Neural cell (in vitro differentiated cells): ENCODE measurements at regions not wholly inside any gene's neighbourhood (a gene's known extent, or its start where the extent isn't known, plus 50 kb on each side); places are given as distances from the start of the nearest gene placed in this dataset.

Experiments used
- H2AFZ ChIP-seq: fragments of 200-600, 300-800 bp; sonication (generic), shearing (Covaris generic); 2 replicates; pipeline ENCODE4 v1.6.0; 2014; ENCODE audit warnings: low read depth, mild to moderate bottlenecking, antibody characterized with exemption, low read length, moderate library complexity
- H3F3A ChIP-seq: fragments of 200-600 bp; shearing (Covaris generic); 2 replicates; pipeline ENCODE4 v1.6.1; 2016; ENCODE audit warnings: mild to moderate bottlenecking, moderate library complexity, mixed read lengths, antibody characterized with exemption, low read length; ENCODE audit not compliant: insufficient read depth, poor library complexity, severe bottlenecking
- H3K27ac ChIP-seq: fragments of 200-600, 300-800 bp; sonication (generic), shearing (Covaris generic); 2 replicates; pipeline ENCODE4 v1.5.1; 2014; ENCODE audit warnings: mild to moderate bottlenecking, low read length, moderate library complexity
- H3K27me3 ChIP-seq: fragments of 300-800, 200-600 bp; sonication (generic), shearing (Covaris generic); 2 replicates; pipeline ENCODE4 v1.6.0; 2014; ENCODE audit warnings: mild to moderate bottlenecking, low read depth, low read length, moderate library complexity; ENCODE audit not compliant: insufficient read depth
- H3K36me3 ChIP-seq: fragments of 300-800, 200-600 bp; sonication (generic), shearing (Covaris generic); 2 replicates; pipeline ENCODE4 v1.5.1; 2014; ENCODE audit warnings: mild to moderate bottlenecking, antibody characterized with exemption, low read length, moderate library complexity; ENCODE audit not compliant: insufficient read depth
- H3K4me2 ChIP-seq: fragments of 300-800, 200-600 bp; sonication (generic), shearing (Covaris generic); 2 replicates; pipeline ENCODE4 v1.6.0; 2014; ENCODE audit warnings: mild to moderate bottlenecking, low read length
- H3K4me3 ChIP-seq: fragments of 300-800, 200-600 bp; sonication (generic), shearing (Covaris generic); 2 replicates; pipeline ENCODE4 v1.5.1; 2014; ENCODE audit warnings: mild to moderate bottlenecking, low read length, moderate library complexity
- H3K79me2 ChIP-seq: fragments of 200-600 bp; shearing (Covaris generic); replicated peaks from 2 replicates; pipeline ENCODE4 v1.6.0; 2014; ENCODE audit warnings: mild to moderate bottlenecking, low read length, moderate library complexity; ENCODE audit not compliant: insufficient read depth
- H3K9ac ChIP-seq: fragments of 300-800, 200-600 bp; sonication (generic), shearing (Covaris generic); 2 replicates; pipeline ENCODE4 v1.6.1; 2016; ENCODE audit warnings: mild to moderate bottlenecking, low read length, mixed read lengths
- H3K9me2 ChIP-seq: fragments of 200-600 bp; shearing (Covaris generic); 2 replicates; pipeline ENCODE4 v1.6.1; 2016; ENCODE audit warnings: mild to moderate bottlenecking, low read length, mixed read lengths; ENCODE audit not compliant: insufficient read depth
- H3K9me3 ChIP-seq: fragments of 200-600, 300-800 bp; sonication (generic), shearing (Covaris generic); 2 replicates; pipeline ENCODE4 v1.6.1; 2016; ENCODE audit warnings: mild to moderate bottlenecking, mixed run types, low read length, moderate library complexity, mixed read lengths
- H4K20me1 ChIP-seq: fragments of 200-600 bp; shearing (Covaris generic); 2 replicates; pipeline ENCODE4 v1.6.1; 2016; ENCODE audit warnings: mild to moderate bottlenecking, mixed run types; ENCODE audit not compliant: insufficient read depth
- EP300 ChIP-seq: fragments of 450-650 bp; conservative IDR thresholded peaks from 2 replicates; pipeline ENCODE4 v1.6.1; 2014; ENCODE audit warnings: antibody characterized with exemption, mild to moderate bottlenecking, moderate library complexity; ENCODE audit not compliant: poor library complexity, severe bottlenecking
- EZH2 ChIP-seq: fragments of 200-600, 300-800 bp; shearing (Covaris generic), sonication (generic); IDR thresholded peaks from 2 replicates; pipeline ENCODE4 v1.6.1; 2014; ENCODE audit warnings: antibody characterized with exemption, low read length, borderline replicate concordance, mild to moderate bottlenecking; ENCODE audit not compliant: insufficient read depth, poor library complexity, severe bottlenecking
- MXI1 ChIP-seq: fragments of 450-650 bp; conservative IDR thresholded peaks from 2 replicates; pipeline ENCODE4 v1.6.1; 2014; ENCODE audit warnings: antibody characterized with exemption, mild to moderate bottlenecking; ENCODE audit not compliant: poor library complexity, severe bottlenecking
- POLR2AphosphoS5 ChIP-seq: IDR thresholded peaks from 2 replicates; pipeline ENCODE4 v1.6.1; 2012
- RAD21 ChIP-seq: fragments of 450-650 bp; conservative IDR thresholded peaks from 2 replicates; pipeline ENCODE4 v1.6.1; 2014; ENCODE audit warnings: antibody characterized with exemption, mild to moderate bottlenecking, moderate library complexity
- SMC3 ChIP-seq: fragments of 450-650 bp; conservative IDR thresholded peaks from 2 replicates; pipeline ENCODE4 v1.6.1; 2014; ENCODE audit warnings: antibody characterized with exemption, mild to moderate bottlenecking, moderate library complexity; ENCODE audit not compliant: poor library complexity
- TAF1 ChIP-seq: IDR thresholded peaks from 2 replicates; pipeline ENCODE4 v1.6.1; 2012; ENCODE audit warnings: low read depth
- TF ChIP-seq, protein P1 (sequence below): fragments of 450-650 bp; IDR thresholded peaks from 2 replicates; pipeline ENCODE4 v1.5.1; 2014; ENCODE audit warnings: antibody characterized with exemption, mild to moderate bottlenecking, moderate library complexity; ENCODE audit not compliant: poor library complexity, severe bottlenecking
- TF ChIP-seq, protein P2 (sequence below): IDR thresholded peaks from 2 replicates; pipeline ENCODE4 v1.6.1; 2012; ENCODE audit warnings: borderline replicate concordance

DNA sequence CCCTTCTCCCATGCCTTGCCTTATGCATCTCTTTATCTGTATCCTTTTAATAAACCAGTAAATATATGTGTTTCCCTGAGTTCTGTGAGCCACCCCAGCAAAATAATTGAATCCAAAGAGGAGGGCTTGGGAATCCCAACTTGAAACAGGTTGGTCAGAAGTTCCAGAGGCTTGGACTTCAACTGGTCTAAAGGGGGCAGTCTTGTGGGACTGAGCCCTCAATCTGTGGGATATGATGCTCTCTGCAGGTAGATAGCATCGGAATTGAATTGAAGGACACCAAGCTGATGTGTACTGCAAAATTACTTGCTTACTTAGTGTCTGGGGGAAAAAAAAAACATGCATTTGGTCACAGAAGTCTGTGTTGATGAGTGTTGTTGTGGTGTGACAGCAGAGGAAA, 1033.5 kb upstream of the TMEFF2 start:
- H3K4me3 ChIP-seq, result no peak overlapping the region
- no peaks in the 10 kb centered on the region for H3K9me2 ChIP-seq
- no peaks in the 10 kb centered on the region for H3K9me3 ChIP-seq
- H3K9ac ChIP-seq, result no peak overlapping the region
- H3K79me2 ChIP-seq, result no peaks in the 10 kb centered on the region
- H3K27me3 ChIP-seq, result no peaks in the 10 kb centered on the region
- no peaks in the 10 kb centered on the region for H4K20me1 ChIP-seq
- H2AFZ ChIP-seq, result no peak overlapping the region
- H3K36me3 ChIP-seq, result no peaks in the 10 kb centered on the region
- H3K27ac ChIP-seq, result no peak overlapping the region
- H3K4me2 ChIP-seq, result no peak overlapping the region
- no peaks in the 10 kb centered on the region for H3F3A ChIP-seq
- TF ChIP-seq RAD21 (no peak), EZH2 (no peak), POLR2AphosphoS5 (no peak)
- TF ChIP-seq, protein P1, sequence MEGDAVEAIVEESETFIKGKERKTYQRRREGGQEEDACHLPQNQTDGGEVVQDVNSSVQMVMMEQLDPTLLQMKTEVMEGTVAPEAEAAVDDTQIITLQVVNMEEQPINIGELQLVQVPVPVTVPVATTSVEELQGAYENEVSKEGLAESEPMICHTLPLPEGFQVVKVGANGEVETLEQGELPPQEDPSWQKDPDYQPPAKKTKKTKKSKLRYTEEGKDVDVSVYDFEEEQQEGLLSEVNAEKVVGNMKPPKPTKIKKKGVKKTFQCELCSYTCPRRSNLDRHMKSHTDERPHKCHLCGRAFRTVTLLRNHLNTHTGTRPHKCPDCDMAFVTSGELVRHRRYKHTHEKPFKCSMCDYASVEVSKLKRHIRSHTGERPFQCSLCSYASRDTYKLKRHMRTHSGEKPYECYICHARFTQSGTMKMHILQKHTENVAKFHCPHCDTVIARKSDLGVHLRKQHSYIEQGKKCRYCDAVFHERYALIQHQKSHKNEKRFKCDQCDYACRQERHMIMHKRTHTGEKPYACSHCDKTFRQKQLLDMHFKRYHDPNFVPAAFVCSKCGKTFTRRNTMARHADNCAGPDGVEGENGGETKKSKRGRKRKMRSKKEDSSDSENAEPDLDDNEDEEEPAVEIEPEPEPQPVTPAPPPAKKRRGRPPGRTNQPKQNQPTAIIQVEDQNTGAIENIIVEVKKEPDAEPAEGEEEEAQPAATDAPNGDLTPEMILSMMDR, result no peak
- TF ChIP-seq, protein P2, sequence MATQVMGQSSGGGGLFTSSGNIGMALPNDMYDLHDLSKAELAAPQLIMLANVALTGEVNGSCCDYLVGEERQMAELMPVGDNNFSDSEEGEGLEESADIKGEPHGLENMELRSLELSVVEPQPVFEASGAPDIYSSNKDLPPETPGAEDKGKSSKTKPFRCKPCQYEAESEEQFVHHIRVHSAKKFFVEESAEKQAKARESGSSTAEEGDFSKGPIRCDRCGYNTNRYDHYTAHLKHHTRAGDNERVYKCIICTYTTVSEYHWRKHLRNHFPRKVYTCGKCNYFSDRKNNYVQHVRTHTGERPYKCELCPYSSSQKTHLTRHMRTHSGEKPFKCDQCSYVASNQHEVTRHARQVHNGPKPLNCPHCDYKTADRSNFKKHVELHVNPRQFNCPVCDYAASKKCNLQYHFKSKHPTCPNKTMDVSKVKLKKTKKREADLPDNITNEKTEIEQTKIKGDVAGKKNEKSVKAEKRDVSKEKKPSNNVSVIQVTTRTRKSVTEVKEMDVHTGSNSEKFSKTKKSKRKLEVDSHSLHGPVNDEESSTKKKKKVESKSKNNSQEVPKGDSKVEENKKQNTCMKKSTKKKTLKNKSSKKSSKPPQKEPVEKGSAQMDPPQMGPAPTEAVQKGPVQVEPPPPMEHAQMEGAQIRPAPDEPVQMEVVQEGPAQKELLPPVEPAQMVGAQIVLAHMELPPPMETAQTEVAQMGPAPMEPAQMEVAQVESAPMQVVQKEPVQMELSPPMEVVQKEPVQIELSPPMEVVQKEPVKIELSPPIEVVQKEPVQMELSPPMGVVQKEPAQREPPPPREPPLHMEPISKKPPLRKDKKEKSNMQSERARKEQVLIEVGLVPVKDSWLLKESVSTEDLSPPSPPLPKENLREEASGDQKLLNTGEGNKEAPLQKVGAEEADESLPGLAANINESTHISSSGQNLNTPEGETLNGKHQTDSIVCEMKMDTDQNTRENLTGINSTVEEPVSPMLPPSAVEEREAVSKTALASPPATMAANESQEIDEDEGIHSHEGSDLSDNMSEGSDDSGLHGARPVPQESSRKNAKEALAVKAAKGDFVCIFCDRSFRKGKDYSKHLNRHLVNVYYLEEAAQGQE, result no peak

GRCh38 chr2:193222454-193222853, 1027.7 kb upstream of the TMEFF2 start:
- no peaks in the 10 kb centered on the region for H3K27me3 ChIP-seq
- H3K9me2 ChIP-seq, result no peaks in the 10 kb centered on the region
- no peaks in the 10 kb centered on the region for H4K20me1 ChIP-seq
- no peaks in the 10 kb centered on the region for H3F3A ChIP-seq
- H3K4me3 ChIP-seq, result no peak overlapping the region
- no peaks in the 10 kb centered on the region for H3K9me3 ChIP-seq
- H3K36me3 ChIP-seq, result no peaks in the 10 kb centered on the region
- H3K9ac ChIP-seq, result no peak overlapping the region
- H3K27ac ChIP-seq, result no peak overlapping the region
- H3K79me2 ChIP-seq, result no peaks in the 10 kb centered on the region
- TF ChIP-seq RAD21 (no peak), POLR2AphosphoS5 (no peak), EP300 (no peak), SMC3 (no peak), TAF1 (no peak), MXI1 (no peak), EZH2 (no peak)
- TF ChIP-seq, protein P2, result no peak
- TF ChIP-seq, protein P1, result no peak
- H3K4me2 ChIP-seq, result no peak overlapping the region
- H2AFZ ChIP-seq, result no peak overlapping the region
